Neural crest cell (in vitro differentiated cells): ENCODE measurements at regions not wholly inside any gene's neighbourhood (a gene's known extent, or its start where the extent isn't known, plus 50 kb on each side); places are given as distances from the start of the nearest gene placed in this dataset.

ENCODE experiments used
- DNase-seq: peaks from one replicate; pipeline ENCODE4 v3.0.0; 2021; ENCODE audit warnings: low read depth, mixed read lengths, low spot score
- H3K27ac Mint-ChIP-seq: one replicate; pipeline ENCODE4 v1.8.0; 2021; ENCODE audit warnings: mild to moderate bottlenecking, mixed read lengths; ENCODE audit not compliant: unreplicated experiment
- H3K27me3 Mint-ChIP-seq: 2 replicates; pipeline ENCODE4 v1.8.0; 2021; ENCODE audit warnings: low read depth, mild to moderate bottlenecking, mixed read lengths
- H3K36me3 Mint-ChIP-seq: 2 replicates; pipeline ENCODE4 v1.8.0; 2021; ENCODE audit warnings: low read depth, mild to moderate bottlenecking, mixed read lengths
- H3K4me1 Mint-ChIP-seq: 2 replicates; pipeline ENCODE4 v1.8.0; 2021; ENCODE audit warnings: mixed read lengths
- H3K4me3 Mint-ChIP-seq: one replicate; pipeline ENCODE4 v1.8.0; 2021; ENCODE audit warnings: mild to moderate bottlenecking, mixed read lengths
- H3K9me3 Mint-ChIP-seq: 2 replicates; pipeline ENCODE4 v1.8.0; 2021; ENCODE audit warnings: mixed read lengths
- CTCF ChIP-seq: fragments of 200-600 bp; sonication (generic); conservative IDR thresholded peaks from 2 replicates; pipeline ENCODE4 v1.5.0; 2021; ENCODE audit warnings: antibody characterized with exemption, mild to moderate bottlenecking

- no peak for DNase-seq
- Mint-ChIP-seq H3K9me3 (peaks cover 7% of the 10 kb centered on the region), H3K27me3 (no peaks in the 10 kb centered on the region), H3K36me3 (peaks cover 5% of the 10 kb centered on the region), H3K4me1 (peaks cover 4% of the 10 kb centered on the region), H3K27ac (no peak overlapping the region), H3K4me3 (no peak overlapping the region)
- no peak for TF ChIP-seq CTCF
Observed at GRCh38 chr1:219541946-219542345, 71.0 kb downstream of the ZC3H11B start.

- peaks cover 4% of the 10 kb centered on the region for H3K4me1 Mint-ChIP-seq
- TF ChIP-seq CTCF: no peak
- H3K4me3 Mint-ChIP-seq: no peak overlapping the region
- H3K27ac Mint-ChIP-seq: no peak overlapping the region
- peaks cover 7% of the 10 kb centered on the region for H3K9me3 Mint-ChIP-seq
- peaks cover 5% of the 10 kb centered on the region for H3K36me3 Mint-ChIP-seq
- DNase-seq: no peak
- no peaks in the 10 kb centered on the region for H3K27me3 Mint-ChIP-seq
Observed at GRCh38 chr1:219539645-219540254, 73.2 kb downstream of the ZC3H11B start.

- Mint-ChIP-seq H3K27me3 (no peaks in the 10 kb centered on the region), H3K36me3 (no peaks in the 10 kb centered on the region), H3K4me3 (no peak overlapping the region), H3K4me1 (peaks cover 4% of the 10 kb centered on the region), H3K9me3 (no peaks in the 10 kb centered on the region), H3K27ac (no peak overlapping the region)
- TF ChIP-seq CTCF: no peak
- DNase-seq: no peak
Observed at GRCh38 chr1:219538886-219539285, 74.0 kb downstream of the ZC3H11B start.

- DNase-seq: no peak
- H3K36me3 Mint-ChIP-seq: no peaks in the 10 kb centered on the region
- no peak for TF ChIP-seq CTCF
- no peak overlapping the region for H3K27ac Mint-ChIP-seq
- no peak overlapping the region for H3K4me3 Mint-ChIP-seq
- no peaks in the 10 kb centered on the region for H3K27me3 Mint-ChIP-seq
- H3K9me3 Mint-ChIP-seq: peaks cover 3% of the 10 kb centered on the region
- peaks cover 4% of the 10 kb centered on the region for H3K4me1 Mint-ChIP-seq
Observed at GRCh38 chr1:219537223-219537631, 75.7 kb downstream of the ZC3H11B start.

- no peak overlapping the region for H3K27ac Mint-ChIP-seq
- no peak for DNase-seq
- TF ChIP-seq CTCF: no peak
- H3K36me3 Mint-ChIP-seq: no peaks in the 10 kb centered on the region
- no peak overlapping the region for H3K4me3 Mint-ChIP-seq
- H3K4me1 Mint-ChIP-seq: peaks cover 4% of the 10 kb centered on the region
- H3K9me3 Mint-ChIP-seq: peaks cover 6% of the 10 kb centered on the region
- H3K27me3 Mint-ChIP-seq: no peaks in the 10 kb centered on the region
Observed at GRCh38 chr1:219536038-219536437, 76.9 kb downstream of the ZC3H11B start.
